Astrocyte of the hippocampus (primary cell): ENCODE measurements at regions not wholly inside any gene's neighbourhood (a gene's known extent, or its start where the extent isn't known, plus 50 kb on each side); places are given as distances from the start of the nearest gene placed in this dataset.
"Not testable (repeated sequence)": the region's sequence is repeated elsewhere in the genome, so short reads cannot be mapped to it uniquely, and the experiment has no call there.

Experiments used
- DNase-seq: peaks from one replicate; pipeline ENCODE4 v3.0.0; 2011; ENCODE audit warnings: low read depth, low spot score

GRCh38 chr1:18560692-18561091 is 70.0 kb upstream of the PAX7 start:
- DNase-seq, result no peak

GRCh38 chr1:18561967-18562366 is 68.7 kb upstream of the PAX7 start:
- DNase-seq, result no peak

GRCh38 chr1:18564676-18565075 is 66.0 kb upstream of the PAX7 start:
- no peak for DNase-seq

- no peak for DNase-seq
Observed at GRCh38 chr1:18565321-18565720, 65.3 kb upstream of the PAX7 start.

GRCh38 chr1:18568489-18568888 is 62.2 kb upstream of the PAX7 start:
- DNase-seq, result no peak

- no peak for DNase-seq
Observed at GRCh38 chr1:18569251-18569650, 61.4 kb upstream of the PAX7 start.

- no peak for DNase-seq
Observed at GRCh38 chr1:18569811-18570545, 60.7 kb upstream of the PAX7 start.

GRCh38 chr1:18571275-18571674 is 59.4 kb upstream of the PAX7 start:
- DNase-seq, result no peak

GRCh38 chr1:18572022-18572880 is 58.4 kb upstream of the PAX7 start:
- no peak for DNase-seq

- DNase-seq, result no peak
Observed at GRCh38 chr1:18573170-18573569, 57.5 kb upstream of the PAX7 start.

GRCh38 chr1:18574754-18575153 is 55.9 kb upstream of the PAX7 start:
- DNase-seq, result no peak

- peak; percentile 15 for DNase-seq
Observed at GRCh38 chr1:18575620-18576019, 55.0 kb upstream of the PAX7 start.

- DNase-seq, result no peak
Observed at GRCh38 chr1:18578271-18578670, 52.4 kb upstream of the PAX7 start.

GRCh38 chr1:18579267-18579666 is 51.4 kb upstream of the PAX7 start:
- not testable (repeated sequence) for DNase-seq

GRCh38 chr1:18580047-18580446 is 50.6 kb upstream of the PAX7 start:
- no peak for DNase-seq

- DNase-seq, result no peak
Observed at GRCh38 chr1:18580691-18581419, 49.8 kb upstream of the PAX7 start.
